Nephron (organoid): ENCODE measurements at regions not wholly inside any gene's neighbourhood (a gene's known extent, or its start where the extent isn't known, plus 50 kb on each side); places are given as distances from the start of the nearest gene placed in this dataset.
"Not testable (repeated sequence)": the region's sequence is repeated elsewhere in the genome, so short reads cannot be mapped to it uniquely, and the experiment has no call there.

ENCODE experiments used
- H3K27ac Mint-ChIP-seq, 3 experiments: 2 replicates each; pipeline ENCODE4 v1.8.0; 2020; ENCODE audit warnings: mixed read lengths in 3 of 3, mild to moderate bottlenecking in 2 of 3, moderate library complexity in 1 of 3
- H3K27me3 Mint-ChIP-seq: 2 replicates; pipeline ENCODE4 v1.8.0; 2021; ENCODE audit warnings: low read depth, mild to moderate bottlenecking, moderate library complexity, mixed read lengths
- H3K36me3 Mint-ChIP-seq: 2 replicates; pipeline ENCODE4 v1.8.0; 2020; ENCODE audit warnings: low read depth, mixed read lengths
- H3K4me1 Mint-ChIP-seq: 2 replicates; pipeline ENCODE4 v1.8.0; 2020; ENCODE audit warnings: mixed read lengths
- H3K4me3 Mint-ChIP-seq, 3 experiments: 2 replicates each; pipeline ENCODE4 v1.8.0; 2020; ENCODE audit warnings: mild to moderate bottlenecking in 3 of 3, mixed read lengths in 3 of 3, moderate library complexity in 2 of 3
- H3K9me3 Mint-ChIP-seq: 2 replicates; pipeline ENCODE4 v1.8.0; 2020; ENCODE audit warnings: mixed read lengths
- CTCF ChIP-seq, 3 experiments: fragments of 200-600 bp; sonication (generic); IDR thresholded peaks; one replicate each; pipeline ENCODE4 v1.5.0; 2021; ENCODE audit warnings: antibody characterized with exemption in 3 of 3; ENCODE audit not compliant: unreplicated experiment in 3 of 3

GRCh38 chr7:17105701-17106100, 192.8 kb upstream of the AHR start:
- Mint-ChIP-seq H3K36me3 (no peaks in the 10 kb centered on the region), H3K27ac (no peak overlapping the region), H3K4me3 (no peak overlapping the region), H3K27me3 (no peaks in the 10 kb centered on the region), H3K4me1 (peaks cover 5% of the 10 kb centered on the region), H3K9me3 (no peaks in the 10 kb centered on the region)
- TF ChIP-seq CTCF (IDR thresholded peaks at IDR 0.05; ENCODE audit: unreplicated experiment in 3 of 3) = no peak

- Mint-ChIP-seq H3K27ac (no peak overlapping the region), H3K4me3 (no peak overlapping the region), H3K4me1 (peaks cover 5% of the 10 kb centered on the region), H3K36me3 (no peaks in the 10 kb centered on the region), H3K9me3 (no peaks in the 10 kb centered on the region), H3K27me3 (no peaks in the 10 kb centered on the region)
- TF ChIP-seq CTCF (IDR thresholded peaks at IDR 0.05; ENCODE audit: unreplicated experiment in 3 of 3) = no peak
Measured at GRCh38 chr7:17108049-17108584, 190.3 kb upstream of the AHR start.

- no peak overlapping the region for H3K27ac Mint-ChIP-seq
- H3K27me3 Mint-ChIP-seq = no peaks in the 10 kb centered on the region
- H3K9me3 Mint-ChIP-seq = no peaks in the 10 kb centered on the region
- H3K4me3 Mint-ChIP-seq = no peak overlapping the region
- TF ChIP-seq CTCF (IDR thresholded peaks at IDR 0.05; ENCODE audit: unreplicated experiment in 3 of 3) = no peak
- H3K4me1 Mint-ChIP-seq = peaks cover 5% of the 10 kb centered on the region
- H3K36me3 Mint-ChIP-seq = no peaks in the 10 kb centered on the region
Measured at GRCh38 chr7:17109020-17109419, 189.4 kb upstream of the AHR start.

- H3K4me3 Mint-ChIP-seq, H3K27ac Mint-ChIP-seq, H3K36me3 Mint-ChIP-seq, H3K9me3 Mint-ChIP-seq, H3K4me1 Mint-ChIP-seq, H3K27me3 Mint-ChIP-seq: not testable (repeated sequence)
Measured at GRCh38 chr7:17113770-17114169, 184.7 kb upstream of the AHR start.

GRCh38 chr7:17118412-17118811, 180.0 kb upstream of the AHR start:
- no peaks in the 10 kb centered on the region for H3K27me3 Mint-ChIP-seq
- TF ChIP-seq CTCF (IDR thresholded peaks at IDR 0.05; ENCODE audit: unreplicated experiment in 3 of 3) = no peak
- no peaks in the 10 kb centered on the region for H3K36me3 Mint-ChIP-seq
- H3K9me3 Mint-ChIP-seq = no peaks in the 10 kb centered on the region
- H3K27ac Mint-ChIP-seq = no peak overlapping the region
- no peaks in the 10 kb centered on the region for H3K4me1 Mint-ChIP-seq
- no peak overlapping the region for H3K4me3 Mint-ChIP-seq

- no peak for TF ChIP-seq CTCF (IDR thresholded peaks at IDR 0.05; ENCODE audit: unreplicated experiment in 3 of 3)
- no peak overlapping the region for H3K27ac Mint-ChIP-seq
- no peak overlapping the region for H3K4me3 Mint-ChIP-seq
- H3K4me1 Mint-ChIP-seq = no peaks in the 10 kb centered on the region
- H3K27me3 Mint-ChIP-seq = no peaks in the 10 kb centered on the region
- H3K9me3 Mint-ChIP-seq = no peaks in the 10 kb centered on the region
- no peaks in the 10 kb centered on the region for H3K36me3 Mint-ChIP-seq
Measured at GRCh38 chr7:17120756-17121155, 177.7 kb upstream of the AHR start.
